ENCODE measurements at regions not wholly inside any gene's neighbourhood (a gene's known extent, or its start where the extent isn't known, plus 50 kb on each side); places are given as distances from the start of the nearest gene placed in this dataset.

- H3K4me3 Mint-ChIP-seq (ENCODE audit: unreplicated experiment): no peak overlapping the region
- TF ChIP-seq CTCF (IDR thresholded peaks at IDR 0.05): no peak
- H3K4me1 Mint-ChIP-seq (ENCODE audit: low read depth): no peaks in the 10 kb centered on the region
- DNase-seq (ENCODE audit: low spot score): no peak
- no peak overlapping the region for H3K27ac Mint-ChIP-seq (ENCODE audit: unreplicated experiment)
- H3K36me3 Mint-ChIP-seq (ENCODE audit: low read depth): no peaks in the 10 kb centered on the region
- H3K27me3 Mint-ChIP-seq (ENCODE audit: low read depth): peaks cover 21% of the 10 kb centered on the region
- H3K9me3 Mint-ChIP-seq (ENCODE audit: low read depth): no peaks in the 10 kb centered on the region
Measured at GRCh38 chr7:31171216-31171785, 119.2 kb downstream of the ADCYAP1R1 start.
